SU-DHL-6 (cell line): ENCODE measurements at regions not wholly inside any gene's neighbourhood (a gene's known extent, or its start where the extent isn't known, plus 50 kb on each side); places are given as distances from the start of the nearest gene placed in this dataset.

Experiments used
- EZH2phosphoT487 ChIP-seq: fragments of 200-600 bp; sonication (generic), shearing (Covaris generic); conservative IDR thresholded peaks from 2 replicates; pipeline ENCODE4 v1.6.1; 2018; ENCODE audit warnings: mild to moderate bottlenecking, antibody characterized with exemption, low read length, moderate library complexity, mixed read lengths
- TF ChIP-seq, protein P1 (sequence below): fragments of 200-600 bp; sonication (generic); IDR thresholded peaks from one replicate; pipeline ENCODE4 v1.5.1; 2017; ENCODE audit warnings: antibody characterized with exemption, mild to moderate bottlenecking, low read length, moderate library complexity; ENCODE audit not compliant: insufficient read depth, poor library complexity, severe bottlenecking

DNA sequence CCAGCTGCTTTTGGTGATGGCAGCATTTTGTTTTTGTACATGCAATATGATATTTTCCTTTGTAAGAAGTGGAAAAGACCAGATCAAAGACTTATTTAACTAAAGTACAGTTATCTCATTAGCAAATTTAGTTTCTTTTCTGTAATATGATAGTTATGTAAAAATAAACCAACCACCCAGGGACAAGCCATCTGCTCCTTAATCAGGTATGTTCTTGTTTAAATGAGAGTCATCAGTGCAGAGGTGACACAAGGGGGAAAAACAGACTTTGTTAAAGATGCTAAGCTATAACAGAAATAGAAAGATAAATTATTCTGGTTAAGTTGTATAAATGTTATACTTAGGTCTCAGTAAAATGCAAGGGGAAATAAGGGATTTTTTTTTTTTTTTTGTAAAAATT lies 805.7 kb upstream of the SEMA6A start:
- TF ChIP-seq, protein P1, sequence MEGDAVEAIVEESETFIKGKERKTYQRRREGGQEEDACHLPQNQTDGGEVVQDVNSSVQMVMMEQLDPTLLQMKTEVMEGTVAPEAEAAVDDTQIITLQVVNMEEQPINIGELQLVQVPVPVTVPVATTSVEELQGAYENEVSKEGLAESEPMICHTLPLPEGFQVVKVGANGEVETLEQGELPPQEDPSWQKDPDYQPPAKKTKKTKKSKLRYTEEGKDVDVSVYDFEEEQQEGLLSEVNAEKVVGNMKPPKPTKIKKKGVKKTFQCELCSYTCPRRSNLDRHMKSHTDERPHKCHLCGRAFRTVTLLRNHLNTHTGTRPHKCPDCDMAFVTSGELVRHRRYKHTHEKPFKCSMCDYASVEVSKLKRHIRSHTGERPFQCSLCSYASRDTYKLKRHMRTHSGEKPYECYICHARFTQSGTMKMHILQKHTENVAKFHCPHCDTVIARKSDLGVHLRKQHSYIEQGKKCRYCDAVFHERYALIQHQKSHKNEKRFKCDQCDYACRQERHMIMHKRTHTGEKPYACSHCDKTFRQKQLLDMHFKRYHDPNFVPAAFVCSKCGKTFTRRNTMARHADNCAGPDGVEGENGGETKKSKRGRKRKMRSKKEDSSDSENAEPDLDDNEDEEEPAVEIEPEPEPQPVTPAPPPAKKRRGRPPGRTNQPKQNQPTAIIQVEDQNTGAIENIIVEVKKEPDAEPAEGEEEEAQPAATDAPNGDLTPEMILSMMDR = no peak
- no peak for TF ChIP-seq EZH2phosphoT487
